ENCODE measurements at regions not wholly inside any gene's neighbourhood (a gene's known extent, or its start where the extent isn't known, plus 50 kb on each side); places are given as distances from the start of the nearest gene placed in this dataset.

DNA sequence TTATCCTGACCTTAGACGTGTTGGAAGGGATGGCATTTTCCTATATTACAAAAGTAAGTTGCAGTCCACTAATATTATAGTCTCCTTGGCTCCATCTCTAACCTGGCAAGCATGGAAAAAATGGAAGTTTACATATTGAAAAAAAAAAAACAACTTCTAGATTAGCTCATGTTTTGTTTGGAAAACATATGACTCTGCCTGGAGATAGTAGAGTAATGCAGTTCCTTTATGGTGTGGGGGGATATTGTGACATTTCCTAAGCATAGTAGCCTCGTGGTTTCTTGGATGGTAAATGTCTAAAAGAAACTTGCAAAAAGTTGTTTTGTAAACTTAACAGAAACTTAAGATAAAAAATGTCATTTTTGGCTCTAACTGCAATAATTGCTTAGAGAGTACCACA, 244.4 kb upstream of the FBXL7 start:
- H3K4me1 ChIP-seq (ENCODE audit: control insufficient read depth, insufficient read depth, low read length): no peaks in the 10 kb centered on the region
- no peaks in the 10 kb centered on the region for H3K27me3 ChIP-seq (ENCODE audit: control insufficient read depth, insufficient read depth, low read length)

GRCh38 chr5:15254607-15255006, 245.4 kb upstream of the FBXL7 start:
- H3K4me3 ChIP-seq (ENCODE audit: low read depth, low read length): no peak overlapping the region
- no peaks in the 10 kb centered on the region for H3K36me3 ChIP-seq (ENCODE audit: control insufficient read depth, insufficient read depth, low read length)
- H3K9ac ChIP-seq (ENCODE audit: low read depth, low read length): no peak overlapping the region
- no peaks in the 10 kb centered on the region for H3K9me3 ChIP-seq (ENCODE audit: control insufficient read depth, insufficient read depth, low read length)
- H3K27me3 ChIP-seq (ENCODE audit: control insufficient read depth, insufficient read depth, low read length): no peaks in the 10 kb centered on the region
- H3K4me1 ChIP-seq (ENCODE audit: control insufficient read depth, insufficient read depth, low read length): no peaks in the 10 kb centered on the region

More for the DNA sequence above, 244.4 kb upstream of the FBXL7 start:
- H3K4me3 ChIP-seq (ENCODE audit: low read depth, low read length): no peak overlapping the region
- no peak overlapping the region for H3K9ac ChIP-seq (ENCODE audit: low read depth, low read length)
- H3K36me3 ChIP-seq (ENCODE audit: control insufficient read depth, insufficient read depth, low read length): no peaks in the 10 kb centered on the region
- no peaks in the 10 kb centered on the region for H3K9me3 ChIP-seq (ENCODE audit: control insufficient read depth, insufficient read depth, low read length)

- Histone ChIP-seq H3K9ac (ENCODE audit: low read depth, low read length) (no peak overlapping the region), H3K4me3 (ENCODE audit: low read depth, low read length) (no peak overlapping the region), H3K4me1 (ENCODE audit: control insufficient read depth, insufficient read depth, low read length) (no peaks in the 10 kb centered on the region)
These were observed 247.6 kb upstream of the FBXL7 start for GRCh38 chr5:15252331-15252730.

GRCh38 chr5:15249152-15249551, 250.8 kb upstream of the FBXL7 start:
- no peak overlapping the region for H3K9ac ChIP-seq (ENCODE audit: low read depth, low read length)
- H3K4me1 ChIP-seq (ENCODE audit: control insufficient read depth, insufficient read depth, low read length): no peaks in the 10 kb centered on the region
- no peaks in the 10 kb centered on the region for H3K36me3 ChIP-seq (ENCODE audit: control insufficient read depth, insufficient read depth, low read length)
- H3K9me3 ChIP-seq (ENCODE audit: control insufficient read depth, insufficient read depth, low read length): no peaks in the 10 kb centered on the region
- H3K27me3 ChIP-seq (ENCODE audit: control insufficient read depth, insufficient read depth, low read length): no peaks in the 10 kb centered on the region
- no peak overlapping the region for H3K4me3 ChIP-seq (ENCODE audit: low read depth, low read length)

More at GRCh38 chr5:15252331-15252730, 247.6 kb upstream of the FBXL7 start:
- H3K9me3 ChIP-seq (ENCODE audit: control insufficient read depth, insufficient read depth, low read length): no peaks in the 10 kb centered on the region
- H3K27me3 ChIP-seq (ENCODE audit: control insufficient read depth, insufficient read depth, low read length): no peaks in the 10 kb centered on the region
- no peaks in the 10 kb centered on the region for H3K36me3 ChIP-seq (ENCODE audit: control insufficient read depth, insufficient read depth, low read length)

DNA sequence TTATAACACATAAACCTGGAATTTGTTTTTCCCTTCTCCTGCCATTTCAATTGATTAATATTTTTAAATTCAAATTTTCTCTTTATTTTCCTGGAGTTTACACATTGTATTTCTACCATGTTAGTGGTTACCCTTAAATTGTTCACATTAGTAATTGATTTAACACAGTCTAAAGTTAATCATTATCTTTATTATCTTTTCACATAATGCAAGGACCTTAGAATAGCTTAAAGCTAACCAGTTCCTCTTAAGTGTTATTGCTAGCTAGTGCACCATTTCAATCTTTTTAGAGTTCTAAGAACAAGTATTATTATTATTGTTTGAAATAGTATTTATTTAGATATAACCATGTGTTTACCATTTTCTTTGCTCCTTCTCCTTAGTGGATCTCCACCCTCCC, 251.2 kb upstream of the FBXL7 start:
- Histone ChIP-seq H3K4me3 (ENCODE audit: low read depth, low read length) (no peak overlapping the region), H3K27me3 (ENCODE audit: control insufficient read depth, insufficient read depth, low read length) (no peaks in the 10 kb centered on the region), H3K9me3 (ENCODE audit: control insufficient read depth, insufficient read depth, low read length) (no peaks in the 10 kb centered on the region), H3K36me3 (ENCODE audit: control insufficient read depth, insufficient read depth, low read length) (no peaks in the 10 kb centered on the region), H3K9ac (ENCODE audit: low read depth, low read length) (no peak overlapping the region), H3K4me1 (ENCODE audit: control insufficient read depth, insufficient read depth, low read length) (no peaks in the 10 kb centered on the region)

DNA sequence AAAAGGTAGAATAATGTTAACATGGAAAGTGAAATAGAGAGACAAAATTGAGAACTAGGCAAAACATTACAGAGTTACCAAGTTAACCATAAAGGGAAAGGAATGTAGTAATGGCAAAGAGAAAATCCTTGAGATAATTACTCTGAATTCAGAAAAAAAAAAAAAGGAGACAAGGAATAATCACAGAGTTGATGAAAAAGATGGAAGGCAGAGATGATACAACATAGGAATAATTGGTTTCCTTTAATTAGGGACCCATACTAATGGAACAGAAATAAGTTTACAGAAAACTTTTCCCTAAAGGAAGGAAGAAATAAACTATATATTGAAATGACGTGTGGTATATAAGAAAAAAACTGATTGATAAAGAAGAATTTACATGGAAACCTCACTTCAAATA, 254.1 kb upstream of the FBXL7 start:
- Histone ChIP-seq H3K9me3 (ENCODE audit: control insufficient read depth, insufficient read depth, low read length) (no peaks in the 10 kb centered on the region), H3K9ac (ENCODE audit: low read depth, low read length) (no peak overlapping the region), H3K4me3 (ENCODE audit: low read depth, low read length) (no peak overlapping the region), H3K27me3 (ENCODE audit: control insufficient read depth, insufficient read depth, low read length) (no peaks in the 10 kb centered on the region), H3K4me1 (ENCODE audit: control insufficient read depth, insufficient read depth, low read length) (no peaks in the 10 kb centered on the region), H3K36me3 (ENCODE audit: control insufficient read depth, insufficient read depth, low read length) (no peaks in the 10 kb centered on the region)

- Histone ChIP-seq H3K4me1 (ENCODE audit: control insufficient read depth, insufficient read depth, low read length) (no peaks in the 10 kb centered on the region), H3K36me3 (ENCODE audit: control insufficient read depth, insufficient read depth, low read length) (no peaks in the 10 kb centered on the region), H3K4me3 (ENCODE audit: low read depth, low read length) (no peak overlapping the region), H3K9ac (ENCODE audit: low read depth, low read length) (no peak overlapping the region), H3K9me3 (ENCODE audit: control insufficient read depth, insufficient read depth, low read length) (no peaks in the 10 kb centered on the region), H3K27me3 (ENCODE audit: control insufficient read depth, insufficient read depth, low read length) (no peaks in the 10 kb centered on the region)
These were observed 256.5 kb upstream of the FBXL7 start for GRCh38 chr5:15243301-15244020.

- Histone ChIP-seq H3K4me1 (ENCODE audit: control insufficient read depth, insufficient read depth, low read length) (no peaks in the 10 kb centered on the region), H3K4me3 (ENCODE audit: low read depth, low read length) (no peak overlapping the region), H3K9ac (ENCODE audit: low read depth, low read length) (no peak overlapping the region), H3K36me3 (ENCODE audit: control insufficient read depth, insufficient read depth, low read length) (no peaks in the 10 kb centered on the region), H3K27me3 (ENCODE audit: control insufficient read depth, insufficient read depth, low read length) (no peaks in the 10 kb centered on the region), H3K9me3 (ENCODE audit: control insufficient read depth, insufficient read depth, low read length) (no peaks in the 10 kb centered on the region)
These were observed 258.7 kb upstream of the FBXL7 start for GRCh38 chr5:15241216-15241821.

GRCh38 chr5:15238006-15238405, 262.0 kb upstream of the FBXL7 start:
- Histone ChIP-seq H3K9ac (ENCODE audit: low read depth, low read length) (no peak overlapping the region), H3K27me3 (ENCODE audit: control insufficient read depth, insufficient read depth, low read length) (no peaks in the 10 kb centered on the region), H3K36me3 (ENCODE audit: control insufficient read depth, insufficient read depth, low read length) (no peaks in the 10 kb centered on the region), H3K9me3 (ENCODE audit: control insufficient read depth, insufficient read depth, low read length) (no peaks in the 10 kb centered on the region), H3K4me1 (ENCODE audit: control insufficient read depth, insufficient read depth, low read length) (peaks cover 5% of the 10 kb centered on the region), H3K4me3 (ENCODE audit: low read depth, low read length) (no peak overlapping the region)

DNA sequence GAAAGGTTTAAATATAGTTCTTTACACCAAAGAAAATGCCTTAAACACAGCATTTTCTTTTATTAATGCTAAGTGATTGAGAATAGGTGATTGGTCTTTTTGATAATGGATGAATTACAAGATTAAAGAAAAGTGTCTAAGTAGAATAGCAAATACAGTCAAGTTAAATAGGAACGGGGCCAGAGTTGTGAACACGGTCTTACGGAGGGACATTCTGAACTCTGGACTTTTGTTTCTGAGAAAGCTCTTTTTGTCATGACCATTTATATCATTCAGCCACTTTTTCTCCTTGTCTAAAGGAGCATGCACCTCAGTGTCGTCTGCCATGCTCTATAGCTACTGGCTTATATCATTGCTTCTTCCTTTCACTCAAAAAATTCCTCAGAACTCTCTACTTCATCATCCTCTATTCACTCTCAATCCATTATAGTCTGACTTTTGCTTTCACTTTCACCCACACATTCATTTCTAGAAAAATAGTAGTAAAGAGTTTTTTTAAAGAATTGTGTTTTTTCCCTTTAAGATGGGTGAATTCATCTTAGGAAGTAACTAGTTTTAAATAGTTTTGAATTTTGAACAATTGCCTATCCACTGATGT, 263.0 kb upstream of the FBXL7 start:
- H3K36me3 ChIP-seq (ENCODE audit: control insufficient read depth, insufficient read depth, low read length): no peaks in the 10 kb centered on the region
- no peak overlapping the region for H3K9ac ChIP-seq (ENCODE audit: low read depth, low read length)
- H3K27me3 ChIP-seq (ENCODE audit: control insufficient read depth, insufficient read depth, low read length): no peaks in the 10 kb centered on the region
- peaks cover 5% of the 10 kb centered on the region for H3K4me1 ChIP-seq (ENCODE audit: control insufficient read depth, insufficient read depth, low read length)
- no peaks in the 10 kb centered on the region for H3K9me3 ChIP-seq (ENCODE audit: control insufficient read depth, insufficient read depth, low read length)
- H3K4me3 ChIP-seq (ENCODE audit: low read depth, low read length): no peak overlapping the region

- Histone ChIP-seq H3K9ac (ENCODE audit: low read depth, low read length) (no peak overlapping the region), H3K9me3 (ENCODE audit: control insufficient read depth, insufficient read depth, low read length) (no peaks in the 10 kb centered on the region), H3K27me3 (ENCODE audit: control insufficient read depth, insufficient read depth, low read length) (no peaks in the 10 kb centered on the region), H3K36me3 (ENCODE audit: control insufficient read depth, insufficient read depth, low read length) (no peaks in the 10 kb centered on the region), H3K4me3 (ENCODE audit: low read depth, low read length) (no peak overlapping the region), H3K4me1 (ENCODE audit: control insufficient read depth, insufficient read depth, low read length) (peaks cover 5% of the 10 kb centered on the region)
These were observed 265.1 kb upstream of the FBXL7 start for GRCh38 chr5:15234911-15235310.

DNA sequence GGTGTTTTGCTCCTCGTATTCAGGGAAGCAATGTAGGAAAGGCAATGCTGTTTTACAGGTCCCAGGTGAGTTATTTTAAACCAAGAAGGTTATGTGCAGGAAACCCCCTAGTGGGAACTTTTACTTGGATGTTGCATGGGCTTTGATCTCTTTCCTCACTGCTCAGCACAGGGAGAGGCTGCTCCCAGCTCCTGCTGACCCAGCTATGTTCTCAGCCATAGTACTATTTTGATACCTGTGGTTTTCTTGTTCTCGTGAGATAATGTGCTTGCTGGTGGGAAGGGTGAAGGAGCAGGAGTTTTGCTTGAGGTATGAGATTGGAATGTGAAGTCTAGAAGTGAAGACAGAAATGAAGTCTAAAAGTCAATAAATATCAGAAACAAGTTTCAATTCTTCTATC, 265.6 kb upstream of the FBXL7 start:
- peaks cover 5% of the 10 kb centered on the region for H3K4me1 ChIP-seq (ENCODE audit: control insufficient read depth, insufficient read depth, low read length)
- no peaks in the 10 kb centered on the region for H3K9me3 ChIP-seq (ENCODE audit: control insufficient read depth, insufficient read depth, low read length)
- no peak overlapping the region for H3K9ac ChIP-seq (ENCODE audit: low read depth, low read length)
- H3K27me3 ChIP-seq (ENCODE audit: control insufficient read depth, insufficient read depth, low read length): no peaks in the 10 kb centered on the region
- no peaks in the 10 kb centered on the region for H3K36me3 ChIP-seq (ENCODE audit: control insufficient read depth, insufficient read depth, low read length)
- H3K4me3 ChIP-seq (ENCODE audit: low read depth, low read length): no peak overlapping the region

All from iPS-15b (cell line).